K562 (cell line): ENCODE measurements at regions not wholly inside any gene's neighbourhood (a gene's known extent, or its start where the extent isn't known, plus 50 kb on each side); places are given as distances from the start of the nearest gene placed in this dataset.

ENCODE experiments used
- ATAC-seq: fragments of 200-7000 bp; cut with Tn5 transposase; 3 replicates; pipeline ENCODE4 v1.9.1; 2020; ENCODE audit warnings: moderate library complexity
- BruUV-seq: library from RNA; stranded (reverse); fragments of 400-500 nt; replicated peaks from 2 replicates; lab custom pipeline; 2021; lab: Mats Ljungman, UMichigan
- CTCF ChIA-PET: fragments of 300-600 bp; formaldehyde crosslinking; extraction: SDS; loops from one replicate; lab custom pipeline; 2021; ENCODE audit warnings: low intra/inter-chr PET ratio; lab: Yijun Ruan, JAX
- POLR2A ChIA-PET: fragments of 300-600, 350-650 bp; sonication (Branson Sonifier 250); formaldehyde crosslinking; extraction: SDS; loops from one replicate; lab custom pipeline; 2021; ENCODE audit warnings: antibody characterized with exemption, inconsistent platforms; lab: Yijun Ruan, JAX
- DNase-seq, 4 experiments: peaks; one replicate each; pipeline versions ENCODE4 v3.0.0 to v3.0.0-alpha.2; 2011 to 2018; ENCODE audit warnings: low spot score in 3 of 4, mixed read lengths in 3 of 4; ENCODE audit errors: extremely low read depth in 1 of 4
- FAIRE-seq: peaks from 2 replicates; lab custom pipeline; 2011; peaks lifted over from hg19 to GRCh38; lab: Jason Lieb, UNC
- H2AFZ ChIP-seq: 2 replicates; pipeline ENCODE4 v1.6.0; 2011; ENCODE audit warnings: low read depth, low read length, control low read depth, inconsistent platforms
- H3K27ac ChIP-seq: fragments of 200-600 bp; 3 replicates; pipeline ENCODE4 v1.8.0; 2011; ENCODE audit warnings: low read depth, mild to moderate bottlenecking, control low read depth, inconsistent platforms, low read length, moderate library complexity, mixed read lengths; ENCODE audit errors: extremely low read depth
- H3K27me3 ChIP-seq, 2 experiments: fragments of 300-600 bp in 1 of 2; 2 replicates in 1 of 2; 3 replicates in 1 of 2; pipeline versions ENCODE4 v1.6.0 to v1.8.0; 2011; ENCODE audit warnings: inconsistent platforms in 2 of 2, low read length in 2 of 2, mild to moderate bottlenecking in 1 of 2, mixed read lengths in 1 of 2, moderate library complexity in 1 of 2; ENCODE audit not compliant: control insufficient read depth in 2 of 2, insufficient read depth in 2 of 2
- H3K36me3 ChIP-seq: fragments of 300-600 bp; 3 replicates; pipeline ENCODE4 v1.8.0; 2011; ENCODE audit warnings: mild to moderate bottlenecking, low read length, inconsistent platforms; ENCODE audit not compliant: control insufficient read depth, insufficient read depth
- H3K4me1 ChIP-seq, 2 experiments: fragments of 200-600 bp in 1 of 2; replicated peaks in 1 of 2; 2 replicates in 1 of 2; 3 replicates in 1 of 2; pipeline versions ENCODE4 v1.5.1 to v1.8.0; 2011; ENCODE audit warnings: inconsistent platforms in 2 of 2, low read length in 2 of 2, mild to moderate bottlenecking in 1 of 2, mixed read lengths in 1 of 2, moderate library complexity in 1 of 2; ENCODE audit not compliant: control insufficient read depth in 2 of 2, insufficient read depth in 2 of 2
- H3K4me2 ChIP-seq: 2 replicates; pipeline ENCODE4 v1.6.1; 2011; ENCODE audit warnings: low read length, control low read depth, inconsistent platforms, mixed read lengths; ENCODE audit not compliant: insufficient read depth
- H3K4me3 ChIP-seq: fragments of 200-600 bp; sonication (generic), shearing (Covaris generic); 2 replicates; pipeline ENCODE4 v1.5.1; 2016; ENCODE audit warnings: control low read depth, inconsistent platforms
- H3K79me2 ChIP-seq: fragments of 200-600 bp; 3 replicates; pipeline ENCODE4 v1.8.0; 2011; ENCODE audit warnings: low read length, inconsistent platforms; ENCODE audit not compliant: control insufficient read depth, insufficient read depth
- H3K9ac ChIP-seq, 2 experiments: 2 replicates each; pipeline versions ENCODE4 v1.6.0 to v1.6.1; 2011; ENCODE audit warnings: low read depth in 2 of 2, low read length in 2 of 2, control low read depth in 1 of 2, inconsistent platforms in 1 of 2, mild to moderate bottlenecking in 1 of 2, mixed read lengths in 1 of 2; ENCODE audit not compliant: insufficient read depth in 1 of 2
- H3K9me1 ChIP-seq: one replicate; pipeline ENCODE4 v1.6.0; 2011; ENCODE audit warnings: inconsistent platforms, mild to moderate bottlenecking, low read length, moderate library complexity; ENCODE audit not compliant: control insufficient read depth, insufficient read depth
- H3K9me3 ChIP-seq: replicated peaks from 2 replicates; pipeline ENCODE4 v1.5.1; 2011; ENCODE audit warnings: low read depth, low read length, inconsistent platforms; ENCODE audit not compliant: control insufficient read depth, insufficient read depth
- H4K20me1 ChIP-seq: replicated peaks from 2 replicates; pipeline ENCODE4 v1.6.1; 2011; ENCODE audit warnings: low read length, inconsistent platforms, mixed read lengths; ENCODE audit not compliant: control insufficient read depth, insufficient read depth
- ARID3B ChIP-seq: fragments of 250-450 bp; sonication (Bioruptor Pico); IDR thresholded peaks from 2 replicates; pipeline ENCODE4 v1.4.0; 2020; ENCODE audit warnings: borderline replicate concordance
- ELF2 ChIP-seq: fragments of 250-450 bp; sonication (Bioruptor Pico); IDR thresholded peaks from 2 replicates; pipeline ENCODE4 v1.5.0; 2021; ENCODE audit warnings: mild to moderate bottlenecking
- GTF2A2 ChIP-seq: IDR thresholded peaks from 2 replicates; pipeline ENCODE4 v1.6.1; 2016; ENCODE audit warnings: mild to moderate bottlenecking, missing genetic modification characterization, missing compliant biosample characterization
- HNRNPH1 ChIP-seq: fragments of 200-400 bp; formaldehyde crosslinking; optimal IDR thresholded peaks from 2 replicates; pipeline ENCODE3; 2017; ENCODE audit warnings: low read depth, mild to moderate bottlenecking, low read length, moderate library complexity
- HNRNPK ChIP-seq: fragments of 200-400 bp; formaldehyde crosslinking; IDR thresholded peaks from one replicate; pipeline ENCODE4 v1.6.1; 2018; ENCODE audit warnings: mild to moderate bottlenecking, low read depth, low read length; ENCODE audit not compliant: poor library complexity, severe bottlenecking
- HOMEZ ChIP-seq: fragments of 250-450 bp; sonication (Bioruptor Pico); IDR thresholded peaks from 2 replicates; pipeline ENCODE4 v1.4.0; 2020; ENCODE audit warnings: mild to moderate bottlenecking, moderate library complexity
- KDM5B ChIP-seq: fragments of 200-600 bp; sonication (generic); IDR thresholded peaks from 2 replicates; pipeline ENCODE4 v1.6.1; 2012; ENCODE audit warnings: low read depth, mild to moderate bottlenecking, moderate library complexity, low read length, control low read depth, inconsistent platforms; ENCODE audit not compliant: insufficient replicate concordance
- KLF1 ChIP-seq: fragments of 450-650 bp; IDR thresholded peaks from 2 replicates; pipeline ENCODE4 v1.6.1; 2016; ENCODE audit warnings: missing genetic modification characterization, missing compliant biosample characterization
- PHF8 ChIP-seq: fragments of 200-600 bp; sonication (generic); IDR thresholded peaks from 2 replicates; pipeline ENCODE4 v1.6.1; 2012; ENCODE audit warnings: mixed run types, mild to moderate bottlenecking, inconsistent platforms, low read length, moderate library complexity, borderline replicate concordance
- SP2 ChIP-seq: IDR thresholded peaks from 2 replicates; pipeline ENCODE4 v1.6.1; 2011; ENCODE audit warnings: mild to moderate bottlenecking, low read depth, low read length, moderate library complexity; ENCODE audit not compliant: poor library complexity, severe bottlenecking; ENCODE audit errors: extremely low read depth
- SUPT5H ChIP-seq: fragments of 450-650 bp; IDR thresholded peaks from 2 replicates; pipeline ENCODE4 v1.6.1; 2016
- USF2 ChIP-seq: sonication (generic); formaldehyde crosslinking; IDR thresholded peaks from 2 replicates; pipeline ENCODE4 v1.5.0; 2020; ENCODE audit warnings: missing genetic modification reagents
- ZHX1 ChIP-seq: fragments of 150-350 bp; conservative IDR thresholded peaks from 2 replicates; pipeline ENCODE4 v1.6.1; 2014; ENCODE audit warnings: low read length
- ZNF263 ChIP-seq: sonication (generic); formaldehyde crosslinking; IDR thresholded peaks from 2 replicates; pipeline ENCODE4 v1.8.0; 2022; ENCODE audit warnings: mild to moderate bottlenecking, missing genetic modification reagents, borderline replicate concordance
- ZSCAN29 ChIP-seq: fragments of 450-650 bp; IDR thresholded peaks from 2 replicates; pipeline ENCODE4 v1.6.1; 2017
- WGBS: fragments of 100-300 bp; shearing (Covaris generic); methylation state at CpG from one replicate; pipeline ENCODE4 v1.1.6; 2016; ENCODE audit warnings: low coverage, mixed read lengths; ENCODE audit not compliant: insufficient coverage; ENCODE audit errors: missing lambda C conversion rate; 5-methylcytosine and 5-hydroxymethylcytosine counted together
- in situ Hi-C: fragments of 300-500 bp; cut with MboI; formaldehyde crosslinking; loops from 4 replicates; pipeline ENCODE4 v1.15.0; 2018; ENCODE audit warnings: inconsistent platforms, mixed read lengths
- intact Hi-C: fragments of 100-400 bp; cut with micrococcal nuclease; formaldehyde crosslinking; loops from 2 replicates; pipeline ENCODE4 v1.14.2; 2022

GRCh38 chr5:116685069-116685468, 110.4 kb upstream of the SEMA6A start (continued):
- TF ChIP-seq ARID3B (CRISPR knock-in tag) (no peak), ZHX1 (no peak), HNRNPH1 (no peak)

GRCh38 chr5:116681334-116682013, 106.9 kb upstream of the SEMA6A start:
- no peak overlapping the region for H3K4me2 ChIP-seq
- no peaks in the 10 kb centered on the region for H3K9me3 ChIP-seq
- no peaks in the 10 kb centered on the region for H3K9me1 ChIP-seq
- POLR2A ChIA-PET = no interaction called here
- WGBS = 2% methylated on average over 7 of the region's 7 CpGs
- no peaks in the 10 kb centered on the region for H3K79me2 ChIP-seq
- in situ Hi-C loops = no loop called here
- no peaks in the 10 kb centered on the region for H4K20me1 ChIP-seq
- H3K27me3 ChIP-seq = no peaks in the 10 kb centered on the region
- TF ChIP-seq USF2 (no peak), PHF8 (no peak), SP2 (no peak), HNRNPK (no peak), KDM5B (no peak), HOMEZ (no peak), KLF1 (no peak), ZNF263 (CRISPR knock-in tag) (no peak), ELF2 (no peak), SUPT5H (no peak), GTF2A2 (tag) (no peak), ZSCAN29 (no peak)
- TF ChIP-seq, all 486 proteins: peak for 0
- H3K27ac ChIP-seq = no peak overlapping the region
- no peak for FAIRE-seq
- H3K4me1 ChIP-seq = no peaks in the 10 kb centered on the region
- DNase-seq = no peak
- ATAC-seq = no peak
- no peak overlapping the region for H3K9ac ChIP-seq
- BruUV-seq = no TSS peak
- no peak overlapping the region for H3K4me3 ChIP-seq
- CTCF ChIA-PET = no interaction called here
- intact Hi-C loops = no loop called here
- no peaks in the 10 kb centered on the region for H3K36me3 ChIP-seq
- H2AFZ ChIP-seq = no peak overlapping the region
